ENCODE measurements at regions not wholly inside any gene's neighbourhood (a gene's known extent, or its start where the extent isn't known, plus 50 kb on each side); places are given as distances from the start of the nearest gene placed in this dataset.
"Not testable (repeated sequence)": the region's sequence is repeated elsewhere in the genome, so short reads cannot be mapped to it uniquely, and the experiment has no call there.

DNA sequence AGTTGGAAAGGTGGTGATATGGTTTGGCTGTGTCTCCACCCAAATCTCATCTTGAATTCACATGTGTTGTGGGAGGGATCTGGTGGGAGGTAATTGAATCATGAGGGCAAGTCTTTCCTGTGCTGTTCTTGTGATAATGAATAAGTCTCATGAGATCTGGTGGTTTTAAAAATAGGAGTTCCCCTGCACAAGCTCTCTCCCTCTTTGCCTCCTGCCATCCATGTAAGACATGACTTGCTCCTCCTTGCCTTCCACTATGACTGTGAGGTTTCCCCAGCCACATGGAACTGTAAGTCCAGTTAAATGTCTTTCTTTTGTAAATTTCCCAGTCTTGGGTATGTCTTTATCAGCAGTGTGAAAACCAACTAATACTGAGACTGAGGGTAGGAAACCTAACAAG is 60.5 kb upstream of the AK4 start:
- in situ Hi-C loops (cut with MboI; ENCODE audit: low sequenced_read_pairs), result not testable (repeated sequence)

DNA sequence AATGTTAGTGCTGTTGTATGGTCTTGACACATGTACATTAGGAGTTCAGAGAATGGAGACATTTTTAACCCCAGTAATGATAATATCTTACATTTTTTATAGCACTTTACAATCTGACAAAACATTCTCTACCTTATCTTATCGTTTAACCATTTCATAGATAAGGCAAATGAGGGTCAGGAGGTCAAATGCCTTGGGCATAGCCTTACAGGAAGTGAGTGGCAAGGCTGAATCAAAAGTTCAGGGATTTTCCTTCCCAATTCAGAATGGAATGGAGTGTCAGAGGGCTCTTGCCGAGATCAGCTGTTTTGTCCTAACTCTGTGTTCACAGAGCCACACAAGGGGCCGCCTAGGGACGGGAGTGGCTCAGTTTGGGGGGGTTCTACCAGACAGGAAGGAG is 57.6 kb upstream of the AK4 start:
- in situ Hi-C loops (cut with MboI; ENCODE audit: low sequenced_read_pairs), result no loop called here

DNA sequence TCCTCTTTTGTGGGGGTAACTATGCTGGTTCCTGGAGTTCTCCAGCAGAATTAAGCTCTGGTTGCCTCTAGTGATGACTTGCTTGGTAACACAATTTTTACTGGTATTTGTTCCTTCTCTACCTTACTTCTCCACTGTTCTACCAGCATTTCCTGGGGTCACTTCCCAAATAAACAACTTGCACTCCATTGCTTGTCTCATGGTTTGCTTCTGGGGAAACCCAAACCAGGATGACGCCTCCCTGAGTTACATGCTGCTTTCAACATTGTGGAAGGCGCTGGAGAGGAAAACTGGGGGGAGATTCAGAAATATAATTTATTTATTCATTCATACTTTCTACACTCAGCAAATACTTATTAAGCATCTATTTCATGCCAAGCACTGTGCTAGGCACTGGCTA is 55.3 kb upstream of the AK4 start:
- in situ Hi-C loops (cut with MboI; ENCODE audit: low sequenced_read_pairs), result no loop called here

DNA sequence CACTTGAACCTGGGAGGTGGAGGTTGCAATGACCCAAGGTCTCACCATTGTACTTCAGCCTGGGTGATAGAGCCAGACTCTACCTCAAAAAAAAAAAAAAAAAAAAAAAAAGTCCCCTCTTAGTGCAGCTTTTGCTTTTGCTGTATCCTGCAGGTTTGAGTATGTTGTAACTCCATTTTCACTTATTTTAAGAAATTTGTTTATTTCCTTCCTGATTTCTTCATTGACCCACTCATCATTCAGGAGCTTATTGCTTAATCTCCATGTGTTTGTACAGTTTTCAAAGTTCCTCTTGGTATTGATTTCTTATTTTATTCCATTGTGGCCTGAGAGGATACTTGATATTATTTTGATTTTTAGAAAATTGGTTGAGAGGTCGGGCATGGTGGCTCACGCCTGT is 50.9 kb upstream of the AK4 start:
- in situ Hi-C loops (cut with MboI; ENCODE audit: low sequenced_read_pairs), result no loop called here
